ENCODE measurements at regions not wholly inside any gene's neighbourhood (a gene's known extent, or its start where the extent isn't known, plus 50 kb on each side); places are given as distances from the start of the nearest gene placed in this dataset.

- Histone ChIP-seq H3K4me1 (ENCODE audit: insufficient read depth, low read length, poor library complexity, severe bottlenecking) (no peaks in the 10 kb centered on the region), H3K9me3 (ENCODE audit: insufficient read depth, low read depth, low read length) (no peaks in the 10 kb centered on the region), H3K27me3 (ENCODE audit: insufficient read depth, low read length, poor library complexity, severe bottlenecking) (no peaks in the 10 kb centered on the region), H3F3A (ENCODE audit: low read depth) (no peaks in the 10 kb centered on the region), H3K9ac (ENCODE audit: low read depth, low read length, poor library complexity, severe bottlenecking) (no peak overlapping the region), H4K20me1 (ENCODE audit: insufficient read depth, low read length, poor library complexity, severe bottlenecking) (no peaks in the 10 kb centered on the region), H3K4me2 (ENCODE audit: low read depth, low read length, poor library complexity, severe bottlenecking) (no peak overlapping the region), H2AFZ (ENCODE audit: low read length) (no peak overlapping the region), H3K9me2 (replicated peaks; ENCODE audit: low read depth, low read length) (no peaks in the 10 kb centered on the region), H3K36me3 (ENCODE audit: insufficient read depth, low read length) (no peaks in the 10 kb centered on the region), H3K4me3 (ENCODE audit: low read length, poor library complexity, severe bottlenecking) (no peak overlapping the region), H3K79me2 (ENCODE audit: insufficient read depth, low read length) (no peaks in the 10 kb centered on the region)
- TF ChIP-seq CTCF (conservative IDR thresholded peaks at IDR 0.05; ENCODE audit: low read length) (no peak), EZH2phosphoT487 (IDR thresholded peaks at IDR 0.05; ENCODE audit: borderline replicate concordance) (no peak)
Measured at GRCh38 chrX:42465821-42466220, 312.1 kb downstream of the PPP1R2C start.

GRCh38 chrX:42463706-42464490 lies 314.1 kb downstream of the PPP1R2C start:
- no peaks in the 10 kb centered on the region for H3K79me2 ChIP-seq (ENCODE audit: insufficient read depth, low read length)
- no peaks in the 10 kb centered on the region for H3K9me2 ChIP-seq (replicated peaks; ENCODE audit: low read depth, low read length)
- no peaks in the 10 kb centered on the region for H3K9me3 ChIP-seq (ENCODE audit: insufficient read depth, low read depth, low read length)
- TF ChIP-seq EZH2phosphoT487 (IDR thresholded peaks at IDR 0.05; ENCODE audit: borderline replicate concordance): no peak
- no peak for TF ChIP-seq CTCF (conservative IDR thresholded peaks at IDR 0.05; ENCODE audit: low read length)
- no peak overlapping the region for H3K9ac ChIP-seq (ENCODE audit: low read depth, low read length, poor library complexity, severe bottlenecking)
- no peaks in the 10 kb centered on the region for H4K20me1 ChIP-seq (ENCODE audit: insufficient read depth, low read length, poor library complexity, severe bottlenecking)
- no peaks in the 10 kb centered on the region for H3K27me3 ChIP-seq (ENCODE audit: insufficient read depth, low read length, poor library complexity, severe bottlenecking)
- no peak overlapping the region for H3K4me2 ChIP-seq (ENCODE audit: low read depth, low read length, poor library complexity, severe bottlenecking)
- H3K36me3 ChIP-seq (ENCODE audit: insufficient read depth, low read length): no peaks in the 10 kb centered on the region
- no peak overlapping the region for H3K4me3 ChIP-seq (ENCODE audit: low read length, poor library complexity, severe bottlenecking)
- H3K4me1 ChIP-seq (ENCODE audit: insufficient read depth, low read length, poor library complexity, severe bottlenecking): no peaks in the 10 kb centered on the region
- no peaks in the 10 kb centered on the region for H3F3A ChIP-seq (ENCODE audit: low read depth)
- no peak overlapping the region for H2AFZ ChIP-seq (ENCODE audit: low read length)

GRCh38 chrX:42462917-42463316 lies 315.0 kb downstream of the PPP1R2C start:
- Histone ChIP-seq H3K36me3 (ENCODE audit: insufficient read depth, low read length) (no peaks in the 10 kb centered on the region), H4K20me1 (ENCODE audit: insufficient read depth, low read length, poor library complexity, severe bottlenecking) (no peaks in the 10 kb centered on the region), H3K9me2 (replicated peaks; ENCODE audit: low read depth, low read length) (no peaks in the 10 kb centered on the region), H2AFZ (ENCODE audit: low read length) (no peak overlapping the region), H3K79me2 (ENCODE audit: insufficient read depth, low read length) (no peaks in the 10 kb centered on the region), H3K4me3 (ENCODE audit: low read length, poor library complexity, severe bottlenecking) (no peak overlapping the region), H3K4me2 (ENCODE audit: low read depth, low read length, poor library complexity, severe bottlenecking) (no peak overlapping the region), H3K4me1 (ENCODE audit: insufficient read depth, low read length, poor library complexity, severe bottlenecking) (no peaks in the 10 kb centered on the region), H3K27me3 (ENCODE audit: insufficient read depth, low read length, poor library complexity, severe bottlenecking) (no peaks in the 10 kb centered on the region), H3F3A (ENCODE audit: low read depth) (no peaks in the 10 kb centered on the region), H3K9ac (ENCODE audit: low read depth, low read length, poor library complexity, severe bottlenecking) (no peak overlapping the region), H3K9me3 (ENCODE audit: insufficient read depth, low read depth, low read length) (no peaks in the 10 kb centered on the region)
- TF ChIP-seq EZH2phosphoT487 (IDR thresholded peaks at IDR 0.05; ENCODE audit: borderline replicate concordance): no peak
- no peak for TF ChIP-seq CTCF (conservative IDR thresholded peaks at IDR 0.05; ENCODE audit: low read length)

All from Loucy (cell line).